Activated T-cell treated with anti-CD3 and anti-CD28 coated beads, Interleukin-2, amount 50 U/mL, for 24 hours (primary cell): ENCODE measurements at regions not wholly inside any gene's neighbourhood (a gene's known extent, or its start where the extent isn't known, plus 50 kb on each side); places are given as distances from the start of the nearest gene placed in this dataset.
A peak's percentile ranks its signal among the peaks of the same experiment; 100 is the strongest.

Source experiments
- DNase-seq: peaks from one replicate; pipeline ENCODE4 v3.0.0-alpha.2; 2020
- H3K27ac Mint-ChIP-seq: 2 replicates; pipeline ENCODE4 v1.8.0; 2020; ENCODE audit warnings: mild to moderate bottlenecking, mixed read lengths
- H3K27me3 Mint-ChIP-seq: 2 replicates; pipeline ENCODE4 v1.8.0; 2020; ENCODE audit warnings: mixed read lengths
- H3K36me3 Mint-ChIP-seq: 2 replicates; pipeline ENCODE4 v1.8.0; 2020; ENCODE audit warnings: low read depth, mixed read lengths
- H3K4me1 Mint-ChIP-seq: 2 replicates; pipeline ENCODE4 v1.8.0; 2020; ENCODE audit warnings: low read depth, mixed read lengths
- H3K4me3 Mint-ChIP-seq: 2 replicates; pipeline ENCODE4 v1.8.0; 2020; ENCODE audit warnings: mild to moderate bottlenecking, moderate library complexity, mixed read lengths
- H3K9me3 Mint-ChIP-seq: 2 replicates; pipeline ENCODE4 v1.8.0; 2020; ENCODE audit warnings: mixed read lengths

GRCh38 chr14:61847861-61848260 lies 85.6 kb downstream of the SNAPC1 start:
- Mint-ChIP-seq H3K27me3 (peaks cover 25% of the 10 kb centered on the region), H3K4me3 (no peak overlapping the region), H3K4me1 (no peaks in the 10 kb centered on the region), H3K36me3 (no peaks in the 10 kb centered on the region), H3K9me3 (no peaks in the 10 kb centered on the region), H3K27ac (no peak overlapping the region)
- no peak for DNase-seq

GRCh38 chr14:61854898-61855297 lies 92.7 kb downstream of the SNAPC1 start:
- no peak overlapping the region for H3K4me3 Mint-ChIP-seq

GRCh38 chr14:61860294-61860918 lies 98.2 kb downstream of the SNAPC1 start:
- H3K9me3 Mint-ChIP-seq, result no peaks in the 10 kb centered on the region
- H3K4me3 Mint-ChIP-seq, result no peak overlapping the region
- H3K27ac Mint-ChIP-seq, result no peak overlapping the region
- peak; percentile 77 for DNase-seq
- peaks cover 17% of the 10 kb centered on the region for H3K27me3 Mint-ChIP-seq
- no peaks in the 10 kb centered on the region for H3K4me1 Mint-ChIP-seq
- no peaks in the 10 kb centered on the region for H3K36me3 Mint-ChIP-seq

More at GRCh38 chr14:61854898-61855297, 92.7 kb downstream of the SNAPC1 start:
- Mint-ChIP-seq H3K27ac (no peak overlapping the region), H3K4me1 (no peaks in the 10 kb centered on the region), H3K27me3 (peaks cover 38% of the 10 kb centered on the region), H3K36me3 (no peaks in the 10 kb centered on the region), H3K9me3 (no peaks in the 10 kb centered on the region)
- DNase-seq, result no peak

GRCh38 chr14:61861320-61861865 lies 99.2 kb downstream of the SNAPC1 start:
- no peak for DNase-seq
- H3K4me3 Mint-ChIP-seq, result no peak overlapping the region
- H3K9me3 Mint-ChIP-seq, result no peaks in the 10 kb centered on the region
- H3K27ac Mint-ChIP-seq, result no peak overlapping the region
- no peaks in the 10 kb centered on the region for H3K36me3 Mint-ChIP-seq
- H3K27me3 Mint-ChIP-seq, result peaks cover 10% of the 10 kb centered on the region
- no peaks in the 10 kb centered on the region for H3K4me1 Mint-ChIP-seq

- H3K27ac Mint-ChIP-seq, result no peak overlapping the region
- no peaks in the 10 kb centered on the region for H3K36me3 Mint-ChIP-seq
- no peak for DNase-seq
- H3K27me3 Mint-ChIP-seq, result peaks cover 4% of the 10 kb centered on the region
- H3K9me3 Mint-ChIP-seq, result no peaks in the 10 kb centered on the region
- no peak overlapping the region for H3K4me3 Mint-ChIP-seq
- H3K4me1 Mint-ChIP-seq, result peaks cover 7% of the 10 kb centered on the region
Measured at GRCh38 chr14:61864329-61864898, 102.2 kb downstream of the SNAPC1 start.

- Mint-ChIP-seq H3K27ac (no peak overlapping the region), H3K27me3 (peaks cover 11% of the 10 kb centered on the region), H3K4me3 (no peak overlapping the region), H3K4me1 (peaks cover 7% of the 10 kb centered on the region), H3K36me3 (no peaks in the 10 kb centered on the region), H3K9me3 (peaks cover 10% of the 10 kb centered on the region)
- DNase-seq, result no peak
Measured at GRCh38 chr14:61866932-61867920, 105.0 kb downstream of the SNAPC1 start.

GRCh38 chr14:61868846-61869245 lies 106.6 kb downstream of the SNAPC1 start:
- H3K27ac Mint-ChIP-seq, result no peak overlapping the region
- peaks cover 10% of the 10 kb centered on the region for H3K9me3 Mint-ChIP-seq
- no peak overlapping the region for H3K4me3 Mint-ChIP-seq
- H3K36me3 Mint-ChIP-seq, result no peaks in the 10 kb centered on the region
- peaks cover 23% of the 10 kb centered on the region for H3K27me3 Mint-ChIP-seq
- DNase-seq, result no peak
- peaks cover 7% of the 10 kb centered on the region for H3K4me1 Mint-ChIP-seq

- H3K4me1 Mint-ChIP-seq, result peaks cover 7% of the 10 kb centered on the region
- DNase-seq, result no peak
- peaks cover 27% of the 10 kb centered on the region for H3K27me3 Mint-ChIP-seq
- H3K9me3 Mint-ChIP-seq, result peaks cover 10% of the 10 kb centered on the region
- H3K27ac Mint-ChIP-seq, result no peak overlapping the region
- no peak overlapping the region for H3K4me3 Mint-ChIP-seq
- H3K36me3 Mint-ChIP-seq, result no peaks in the 10 kb centered on the region
Measured at GRCh38 chr14:61870163-61870562, 107.9 kb downstream of the SNAPC1 start.

- H3K27me3 Mint-ChIP-seq, result peaks cover 46% of the 10 kb centered on the region
Measured at GRCh38 chr14:61872452-61872851, 110.2 kb downstream of the SNAPC1 start.

GRCh38 chr14:61875483-61875882 lies 113.3 kb downstream of the SNAPC1 start:
- Mint-ChIP-seq H3K36me3 (no peaks in the 10 kb centered on the region), H3K4me1 (no peaks in the 10 kb centered on the region), H3K27ac (no peak overlapping the region), H3K4me3 (no peak overlapping the region), H3K9me3 (peaks cover 4% of the 10 kb centered on the region), H3K27me3 (peaks cover 58% of the 10 kb centered on the region)
- no peak for DNase-seq

More at GRCh38 chr14:61872452-61872851, 110.2 kb downstream of the SNAPC1 start:
- H3K4me3 Mint-ChIP-seq, result no peak overlapping the region
- H3K4me1 Mint-ChIP-seq, result peaks cover 4% of the 10 kb centered on the region
- no peak overlapping the region for H3K27ac Mint-ChIP-seq
- no peaks in the 10 kb centered on the region for H3K36me3 Mint-ChIP-seq
- no peak for DNase-seq
- peaks cover 10% of the 10 kb centered on the region for H3K9me3 Mint-ChIP-seq

GRCh38 chr14:61876362-61877034 lies 114.3 kb downstream of the SNAPC1 start:
- Mint-ChIP-seq H3K27me3 (peaks cover 63% of the 10 kb centered on the region), H3K4me1 (no peaks in the 10 kb centered on the region), H3K36me3 (no peaks in the 10 kb centered on the region), H3K4me3 (no peak overlapping the region), H3K27ac (no peak overlapping the region), H3K9me3 (no peaks in the 10 kb centered on the region)
- DNase-seq, result no peak

- peaks cover 68% of the 10 kb centered on the region for H3K27me3 Mint-ChIP-seq
- no peak for DNase-seq
- H3K27ac Mint-ChIP-seq, result no peak overlapping the region
- H3K9me3 Mint-ChIP-seq, result no peaks in the 10 kb centered on the region
- H3K36me3 Mint-ChIP-seq, result no peaks in the 10 kb centered on the region
- no peaks in the 10 kb centered on the region for H3K4me1 Mint-ChIP-seq
- H3K4me3 Mint-ChIP-seq, result no peak overlapping the region
Measured at GRCh38 chr14:61877035-61877390, 114.8 kb downstream of the SNAPC1 start.

GRCh38 chr14:61877768-61878167 lies 115.5 kb downstream of the SNAPC1 start:
- H3K4me1 Mint-ChIP-seq, result no peaks in the 10 kb centered on the region
- H3K9me3 Mint-ChIP-seq, result no peaks in the 10 kb centered on the region
- H3K36me3 Mint-ChIP-seq, result no peaks in the 10 kb centered on the region

GRCh38 chr14:61878931-61879330 lies 116.7 kb downstream of the SNAPC1 start:
- Mint-ChIP-seq H3K4me1 (no peaks in the 10 kb centered on the region), H3K27me3 (peaks cover 66% of the 10 kb centered on the region), H3K9me3 (no peaks in the 10 kb centered on the region), H3K36me3 (no peaks in the 10 kb centered on the region), H3K27ac (no peak overlapping the region), H3K4me3 (no peak overlapping the region)
- DNase-seq, result no peak

More at GRCh38 chr14:61877768-61878167, 115.5 kb downstream of the SNAPC1 start:
- Mint-ChIP-seq H3K4me3 (no peak overlapping the region), H3K27ac (no peak overlapping the region), H3K27me3 (peaks cover 68% of the 10 kb centered on the region)
- no peak for DNase-seq
